ENCODE measurements at regions not wholly inside any gene's neighbourhood (a gene's known extent, or its start where the extent isn't known, plus 50 kb on each side); places are given as distances from the start of the nearest gene placed in this dataset.

DNA sequence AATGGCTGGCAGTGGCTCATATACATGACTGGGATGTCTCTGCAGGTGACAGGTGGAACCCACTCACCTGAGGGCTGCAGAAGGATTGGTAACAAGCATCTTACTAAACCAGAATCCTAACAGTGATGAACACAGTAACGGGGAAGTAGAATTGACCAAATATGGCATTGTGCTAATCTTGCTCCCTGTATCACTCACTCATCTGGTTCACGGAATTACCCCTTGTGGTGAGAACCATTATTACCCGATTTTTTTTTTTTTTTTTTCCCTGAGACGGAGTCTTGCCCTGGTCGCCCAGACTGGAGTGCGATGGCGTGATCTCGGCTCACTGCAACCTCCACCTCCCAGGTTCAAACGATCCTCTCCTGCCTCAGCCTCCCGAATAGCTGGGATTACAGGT is 69.5 kb downstream of the PTPRS start:
- no peaks in the 10 kb centered on the region for H3K27me3 Mint-ChIP-seq (ENCODE audit: low read depth)
- no peak overlapping the region for H3K9ac ChIP-seq (ENCODE audit: extremely low read depth, insufficient read length, low read length)
- no peak overlapping the region for H2BK12ac ChIP-seq (ENCODE audit: insufficient read length, low read depth, low read length)
- H2BK5ac ChIP-seq (ENCODE audit: insufficient read length, low read length) = no peak overlapping the region
- no peaks in the 10 kb centered on the region for H3K79me1 ChIP-seq (ENCODE audit: insufficient read depth, low read depth, low read length, poor library complexity, severe bottlenecking)
- no peak for DNase-seq
- H3K4me2 ChIP-seq (ENCODE audit: insufficient read depth, insufficient read length, low read length) = no peak overlapping the region
- H3T11ph ChIP-seq (ENCODE audit: low read length) = no peak overlapping the region
- H3K9me3 Mint-ChIP-seq = no peaks in the 10 kb centered on the region
- no peaks in the 10 kb centered on the region for H3K23me2 ChIP-seq (ENCODE audit: insufficient read length, low read depth, low read length, poor library complexity, severe bottlenecking)
- H4K91ac ChIP-seq (ENCODE audit: insufficient read length, low read depth, low read length) = no peak overlapping the region
- no peak overlapping the region for H3K56ac ChIP-seq (ENCODE audit: insufficient read length, low read depth, low read length)
- no CpG with 5 or more reads among the region's 10 CpGs for WGBS (ENCODE audit: extremely low coverage, insufficient read length, low lambda C conversion rate)
- no peak overlapping the region for H3K14ac ChIP-seq (ENCODE audit: insufficient read depth, low read length)
- no peaks in the 10 kb centered on the region for H3K9me3 ChIP-seq (ENCODE audit: control insufficient read depth, low read depth, low read length)
- H3K4me3 Mint-ChIP-seq = no peak overlapping the region
- H3K4me1 ChIP-seq (ENCODE audit: insufficient read depth, low read length) = no peaks in the 10 kb centered on the region
- H4K8ac ChIP-seq (replicated peaks; ENCODE audit: insufficient read length, low read depth, low read length) = no peak overlapping the region
- no peak overlapping the region for H3K4ac ChIP-seq (ENCODE audit: low read depth, low read length)
- H4K5ac ChIP-seq (ENCODE audit: insufficient read length, low read depth, low read length) = no peak overlapping the region
- H3K36me3 Mint-ChIP-seq (ENCODE audit: insufficient read depth in 1 of 3, low read depth in 3 of 3) = peaks cover 15 to 46% (median 46%) of the 10 kb centered on the region in 3 experiments
- H3K18ac ChIP-seq (ENCODE audit: insufficient read length, low read depth, low read length) = no peak overlapping the region
- TF ChIP-seq, protein P1, sequence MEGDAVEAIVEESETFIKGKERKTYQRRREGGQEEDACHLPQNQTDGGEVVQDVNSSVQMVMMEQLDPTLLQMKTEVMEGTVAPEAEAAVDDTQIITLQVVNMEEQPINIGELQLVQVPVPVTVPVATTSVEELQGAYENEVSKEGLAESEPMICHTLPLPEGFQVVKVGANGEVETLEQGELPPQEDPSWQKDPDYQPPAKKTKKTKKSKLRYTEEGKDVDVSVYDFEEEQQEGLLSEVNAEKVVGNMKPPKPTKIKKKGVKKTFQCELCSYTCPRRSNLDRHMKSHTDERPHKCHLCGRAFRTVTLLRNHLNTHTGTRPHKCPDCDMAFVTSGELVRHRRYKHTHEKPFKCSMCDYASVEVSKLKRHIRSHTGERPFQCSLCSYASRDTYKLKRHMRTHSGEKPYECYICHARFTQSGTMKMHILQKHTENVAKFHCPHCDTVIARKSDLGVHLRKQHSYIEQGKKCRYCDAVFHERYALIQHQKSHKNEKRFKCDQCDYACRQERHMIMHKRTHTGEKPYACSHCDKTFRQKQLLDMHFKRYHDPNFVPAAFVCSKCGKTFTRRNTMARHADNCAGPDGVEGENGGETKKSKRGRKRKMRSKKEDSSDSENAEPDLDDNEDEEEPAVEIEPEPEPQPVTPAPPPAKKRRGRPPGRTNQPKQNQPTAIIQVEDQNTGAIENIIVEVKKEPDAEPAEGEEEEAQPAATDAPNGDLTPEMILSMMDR (conservative IDR thresholded peaks at IDR 0.05) = peak; percentile 50; the same call in 2 of the 3 replicates
- no peak overlapping the region for H2BK120ac ChIP-seq (ENCODE audit: low read depth, low read length, poor library complexity, severe bottlenecking)
- no peak overlapping the region for H3K27ac ChIP-seq (ENCODE audit: insufficient read length, low read depth, low read length)
- no peak overlapping the region for H2AFZ ChIP-seq (ENCODE audit: low read length)
- H2AK5ac ChIP-seq (ENCODE audit: insufficient read length, low read length) = no peak overlapping the region
- H2BK20ac ChIP-seq (ENCODE audit: low read depth, low read length, poor library complexity, severe bottlenecking) = no peak overlapping the region
- no peaks in the 10 kb centered on the region for H3K4me1 Mint-ChIP-seq
- H3K23ac ChIP-seq (ENCODE audit: insufficient read length, low read depth, low read length) = no peak overlapping the region
- no peaks in the 10 kb centered on the region for H3K79me2 ChIP-seq (ENCODE audit: insufficient read depth, low read length)
- H4K20me1 ChIP-seq (ENCODE audit: control insufficient read depth, insufficient read depth, insufficient read length) = no peaks in the 10 kb centered on the region
- H3K27me3 ChIP-seq (ENCODE audit: insufficient read depth, low read length) = no peaks in the 10 kb centered on the region
- no peak overlapping the region; a peak in 1 of 7 replicates for H3K27ac Mint-ChIP-seq
- H2BK15ac ChIP-seq (ENCODE audit: low read depth, low read length) = no peak overlapping the region
